Heart left ventricle (tissue), 13 donors: ENCODE measurements at regions not wholly inside any gene's neighbourhood (a gene's known extent, or its start where the extent isn't known, plus 50 kb on each side); places are given as distances from the start of the nearest gene placed in this dataset.

Experiments
- CTCF ChIP-seq, 12 donors: fragments of 200-600 bp; sonication (generic) in 4 of 12; IDR thresholded peaks; one replicate each; pipeline versions ENCODE4 v1.5.0 to v1.8.0; 2018 to 2022; ENCODE audit warnings: antibody characterized with exemption in 12 of 12, mild to moderate bottlenecking in 5 of 12
- POLR2A ChIP-seq, 2 donors: fragments of 450-650 bp; IDR thresholded peaks; one replicate each; pipeline ENCODE4 v1.6.1; 2017; ENCODE audit warnings: antibody characterized with exemption in 2 of 2, mild to moderate bottlenecking in 2 of 2, moderate library complexity in 2 of 2
- donor health status: ischemic (EF 13 %, LVEDD 7.1; RV severe dilation, severe dysfunction).
- donor health status: DM: no; HTN: yes; CAD: no.
- donor health status: DM: no; HTN: no; CAD: no.
- donor health status: ischemic (EF 25% LVEDD 6.9; RV normal size, moderate dysfunction).
- donor health status: ischemic (EF 25% LVEDD 5.7; RV mildly dilated, moderate dysfunction).
- donor health status: ischemic (EF 35%, LVEDD 5.7; RV mildly dilated, moderate dysfunction).
- donor health status: nonischemic (EF 11% LVEDD 7.7; RV severe dilation, severe dysfunction).
- donor health status: DM: yes; HTN: yes; CAD: no.
- donor health status: PGD.
- donor health status: ischemic (EF 29% LVEDD 5.4; RV normal size, mild dysfunction).
- donor health status: nonischemic (EF 23%, LVEDD 6.1; RV moderate dilation, normal function).

- no peak for TF ChIP-seq CTCF (IDR thresholded peaks at IDR 0.05)
- no peak for TF ChIP-seq POLR2A (IDR thresholded peaks at IDR 0.05)
Measured at GRCh38 chr14:54221432-54221803, 175.4 kb upstream of the CDKN3 start.
